Adrenal gland (tissue), 5 donors: ENCODE measurements at regions not wholly inside any gene's neighbourhood (a gene's known extent, or its start where the extent isn't known, plus 50 kb on each side); places are given as distances from the start of the nearest gene placed in this dataset.
"Not testable (repeated sequence)": the region's sequence is repeated elsewhere in the genome, so short reads cannot be mapped to it uniquely, and the experiment has no call there.

Source experiments
- POLR2A ChIP-seq, 2 donors: fragments of 450-650 bp; IDR thresholded peaks; one replicate each; pipeline ENCODE4 v1.6.1; 2017; ENCODE audit warnings: antibody characterized with exemption in 2 of 2, mild to moderate bottlenecking in 2 of 2, moderate library complexity in 1 of 2
- TF ChIP-seq, protein P1 (sequence below), 6 experiments: fragments of 450-650 bp in 4 of 6; fragments of 200-600 bp in 2 of 6; sonication (generic) in 1 of 6; IDR thresholded peaks; 1 replicate in 5 of 6; 2 replicates in 1 of 6; pipeline versions ENCODE4 v1.5.1 to v1.8.0; 2016 to 2021; ENCODE audit warnings: antibody characterized with exemption in 6 of 6, mild to moderate bottlenecking in 2 of 6, moderate library complexity in 1 of 6
- donor health status: DM: no; HTN: no; CAD: no.

DNA sequence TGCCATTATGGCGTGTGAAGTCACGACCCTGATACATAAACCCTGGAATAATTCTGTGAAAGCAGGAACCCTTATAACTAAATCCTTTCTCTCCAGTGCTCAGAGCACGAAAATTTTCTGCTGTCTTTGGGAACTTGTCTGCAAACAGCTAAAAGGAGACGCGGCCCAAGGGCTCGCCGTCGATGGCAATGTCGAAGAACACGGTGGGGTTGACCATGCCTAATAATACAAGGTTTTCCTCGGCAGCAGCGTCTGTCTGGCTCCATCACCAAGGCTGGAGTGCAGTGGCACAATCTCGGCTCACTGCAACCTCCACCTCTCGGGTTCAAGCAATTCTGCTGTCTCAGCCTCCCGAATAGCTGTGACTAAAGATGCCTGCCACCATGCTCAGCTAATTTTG is 132.4 kb upstream of the KIF5B start:
- TF ChIP-seq, protein P1, sequence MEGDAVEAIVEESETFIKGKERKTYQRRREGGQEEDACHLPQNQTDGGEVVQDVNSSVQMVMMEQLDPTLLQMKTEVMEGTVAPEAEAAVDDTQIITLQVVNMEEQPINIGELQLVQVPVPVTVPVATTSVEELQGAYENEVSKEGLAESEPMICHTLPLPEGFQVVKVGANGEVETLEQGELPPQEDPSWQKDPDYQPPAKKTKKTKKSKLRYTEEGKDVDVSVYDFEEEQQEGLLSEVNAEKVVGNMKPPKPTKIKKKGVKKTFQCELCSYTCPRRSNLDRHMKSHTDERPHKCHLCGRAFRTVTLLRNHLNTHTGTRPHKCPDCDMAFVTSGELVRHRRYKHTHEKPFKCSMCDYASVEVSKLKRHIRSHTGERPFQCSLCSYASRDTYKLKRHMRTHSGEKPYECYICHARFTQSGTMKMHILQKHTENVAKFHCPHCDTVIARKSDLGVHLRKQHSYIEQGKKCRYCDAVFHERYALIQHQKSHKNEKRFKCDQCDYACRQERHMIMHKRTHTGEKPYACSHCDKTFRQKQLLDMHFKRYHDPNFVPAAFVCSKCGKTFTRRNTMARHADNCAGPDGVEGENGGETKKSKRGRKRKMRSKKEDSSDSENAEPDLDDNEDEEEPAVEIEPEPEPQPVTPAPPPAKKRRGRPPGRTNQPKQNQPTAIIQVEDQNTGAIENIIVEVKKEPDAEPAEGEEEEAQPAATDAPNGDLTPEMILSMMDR (IDR thresholded peaks at IDR 0.05) = not testable (repeated sequence)
- TF ChIP-seq POLR2A (IDR thresholded peaks at IDR 0.05) = not testable (repeated sequence)
